HCT116 (cell line): ENCODE measurements at regions not wholly inside any gene's neighbourhood (a gene's known extent, or its start where the extent isn't known, plus 50 kb on each side); places are given as distances from the start of the nearest gene placed in this dataset.

Experiments
- ATAC-seq: fragments of 200-7000 bp; cut with Tn5 transposase; 2 replicates; pipeline ENCODE4 v1.9.1; 2020; ENCODE audit warnings: mild to moderate bottlenecking, moderate library complexity
- BruUV-seq: library from RNA; stranded (reverse); fragments of 400-500 nt; replicated peaks from 2 replicates; lab custom pipeline; 2021; lab: Mats Ljungman, UMichigan
- CTCF ChIA-PET: fragments of 300-600 bp; sonication (Branson Sonifier 250); formaldehyde crosslinking; loops from one replicate; lab custom pipeline; 2021; ENCODE audit warnings: antibody characterized with exemption; lab: Charles Lee
- POLR2A ChIA-PET: fragments of 300-600, 350-600 bp; sonication (Branson Sonifier 250); formaldehyde crosslinking; loops from one replicate; lab custom pipeline; 2021; ENCODE audit warnings: antibody characterized with exemption; lab: Charles Lee
- RAD21 ChIA-PET, 2 experiments: fragments of 300-600 bp; sonication (Branson Sonifier 250); formaldehyde crosslinking; loops; one replicate each; lab custom pipeline; 2023; ENCODE audit warnings: low total read pairs in 2 of 2; ENCODE audit not compliant: uncharacterized antibody in 2 of 2, unreplicated experiment in 2 of 2, low non-redundant PET in 1 of 2; lab: Charles Lee
- DNase-seq: peaks from one replicate; pipeline ENCODE4 v3.0.0-alpha.2; 2010; ENCODE audit warnings: low read depth, low spot score
- H2AFZ ChIP-seq: fragments of 200-600 bp; shearing (Covaris generic), sonication (generic); 2 replicates; pipeline ENCODE4 v1.6.1; 2017; ENCODE audit warnings: low read depth, mixed run types, mixed read lengths, antibody characterized with exemption, low read length; ENCODE audit not compliant: poor library complexity, severe bottlenecking
- H3K27ac ChIP-seq: 2 replicates; pipeline ENCODE4 v1.5.1; 2012; ENCODE audit warnings: low read depth, low read length
- H3K27me3 ChIP-seq: fragments of 200-600 bp; sonication (generic); 2 replicates; pipeline ENCODE4 v1.6.1; 2016; ENCODE audit warnings: mixed run types, low read length, mixed read lengths; ENCODE audit not compliant: insufficient read depth
- H3K36me3 ChIP-seq, 2 experiments: fragments of 200-500 bp in 1 of 2; fragments of 200-600 bp in 1 of 2; sonication (Bioruptor generic) in 1 of 2; sonication (generic) in 1 of 2; 2 replicates each; pipeline versions ENCODE4 v1.5.1 to v1.6.1; 2014 to 2016; ENCODE audit warnings: low read length in 2 of 2, inconsistent platforms in 1 of 2, mixed read lengths in 1 of 2, mixed run types in 1 of 2; ENCODE audit not compliant: insufficient read depth in 2 of 2, control insufficient read depth in 1 of 2
- H3K4me1 ChIP-seq, 2 experiments: fragments of 200-600 bp in 1 of 2; sonication (generic) in 1 of 2; 2 replicates each; pipeline versions ENCODE4 v1.5.1 to v1.6.1; 2012 to 2017; ENCODE audit warnings: low read length in 2 of 2, inconsistent platforms in 1 of 2, mild to moderate bottlenecking in 1 of 2, mixed read lengths in 1 of 2, mixed run types in 1 of 2, moderate library complexity in 1 of 2; ENCODE audit not compliant: insufficient read depth in 2 of 2, control insufficient read depth in 1 of 2
- H3K4me2 ChIP-seq: fragments of 200-600 bp; sonication (generic); 2 replicates; pipeline ENCODE4 v1.6.1; 2017; ENCODE audit warnings: mixed run types, low read length, mixed read lengths
- H3K4me3 ChIP-seq, 2 experiments: fragments of 200-600 bp in 1 of 2; sonication (generic) in 1 of 2; replicated peaks in 1 of 2; 2 replicates each; pipeline ENCODE4 v1.5.1; 2011 to 2016; ENCODE audit warnings: low read length in 2 of 2, control low read depth in 1 of 2, low read depth in 1 of 2, mild to moderate bottlenecking in 1 of 2, mixed read lengths in 1 of 2, mixed run types in 1 of 2
- H3K79me2 ChIP-seq: fragments of 200-600 bp; sonication (generic); 2 replicates; pipeline ENCODE4 v1.6.1; 2017; ENCODE audit warnings: mild to moderate bottlenecking, mixed run types, low read length, moderate library complexity, mixed read lengths; ENCODE audit not compliant: insufficient read depth
- H3K9ac ChIP-seq: fragments of 200-600 bp; sonication (generic); 2 replicates; pipeline ENCODE4 v1.6.1; 2016; ENCODE audit warnings: low read length, mixed read lengths
- H3K9me2 ChIP-seq: fragments of 200-600 bp; sonication (generic), shearing (Covaris generic); 2 replicates; pipeline ENCODE4 v1.6.1; 2017; ENCODE audit warnings: mixed run types, mild to moderate bottlenecking, moderate library complexity; ENCODE audit not compliant: insufficient read depth
- H3K9me3 ChIP-seq, 2 experiments: fragments of 200-500 bp in 1 of 2; fragments of 200-600 bp in 1 of 2; sonication (Bioruptor generic) in 1 of 2; sonication (generic) in 1 of 2; 2 replicates each; pipeline ENCODE4 v1.6.1; 2014 to 2017; ENCODE audit warnings: low read length in 2 of 2, mixed read lengths in 2 of 2, inconsistent platforms in 1 of 2, low read depth in 1 of 2, mild to moderate bottlenecking in 1 of 2, mixed run types in 1 of 2, moderate library complexity in 1 of 2; ENCODE audit not compliant: control insufficient read depth in 1 of 2, insufficient read depth in 1 of 2
- H4K20me1 ChIP-seq: fragments of 200-600 bp; sonication (generic), shearing (Covaris generic); 2 replicates; pipeline ENCODE4 v1.6.1; 2017; ENCODE audit warnings: mixed run types, mild to moderate bottlenecking, moderate library complexity; ENCODE audit not compliant: insufficient read depth
- ELF1 ChIP-seq: IDR thresholded peaks from 2 replicates; pipeline ENCODE4 v1.6.1; 2012; ENCODE audit warnings: low read depth, borderline replicate concordance
- EZH2phosphoT487 ChIP-seq: fragments of 200-600 bp; IDR thresholded peaks from 2 replicates; pipeline ENCODE4 v1.6.1; 2018; ENCODE audit warnings: antibody characterized with exemption, borderline replicate concordance
- SIN3A ChIP-seq: IDR thresholded peaks from 2 replicates; pipeline ENCODE4 v1.6.1; 2012; ENCODE audit warnings: low read depth
- SP1 ChIP-seq: IDR thresholded peaks from 2 replicates; pipeline ENCODE4 v1.6.1; 2012; ENCODE audit warnings: low read depth
- SRF ChIP-seq: IDR thresholded peaks from 2 replicates; pipeline ENCODE4 v1.6.1; 2012; ENCODE audit warnings: low read depth
- TCF7L2 ChIP-seq: IDR thresholded peaks from 2 replicates; pipeline ENCODE4 v1.7.0; 2011; ENCODE audit warnings: borderline replicate concordance, inconsistent platforms; ENCODE audit not compliant: insufficient read depth, insufficient read length; ENCODE audit errors: extremely low read depth
- ZFX ChIP-seq: fragments of 450-650 bp; IDR thresholded peaks from 2 replicates; pipeline ENCODE4 v1.6.1; 2017
- ZNF274 ChIP-seq: fragments of 200-500 bp; sonication (Bioruptor generic); IDR thresholded peaks from 2 replicates; pipeline ENCODE4 v1.6.1; 2014; ENCODE audit warnings: mild to moderate bottlenecking, low read depth, low read length, inconsistent platforms
- intact Hi-C: fragments of 100-400 bp; cut with micrococcal nuclease; formaldehyde crosslinking; loops from 2 replicates; pipeline ENCODE4 v1.10.0; 2022
- TF ChIP-seq, protein P1 (sequence below): IDR thresholded peaks from 2 replicates; pipeline ENCODE4 v1.6.1; 2012
- TF ChIP-seq, protein P2 (sequence below): IDR thresholded peaks from 2 replicates; pipeline ENCODE4 v1.6.1; 2011; ENCODE audit warnings: mild to moderate bottlenecking, low read length, moderate library complexity; ENCODE audit not compliant: insufficient replicate concordance; ENCODE audit errors: extremely low read depth

- Histone ChIP-seq H3K4me1 (no peaks in the 10 kb centered on the region), H3K9me2 (no peaks in the 10 kb centered on the region), H3K27ac (no peak overlapping the region), H3K4me3 (no peak overlapping the region), H3K9ac (no peak overlapping the region), H3K9me3 (no peaks in the 10 kb centered on the region), H3K79me2 (no peaks in the 10 kb centered on the region), H3K36me3 (no peaks in the 10 kb centered on the region), H4K20me1 (no peaks in the 10 kb centered on the region), H3K27me3 (no peaks in the 10 kb centered on the region), H2AFZ (no peak overlapping the region), H3K4me2 (no peak overlapping the region)
- intact Hi-C loops = no loop called here
- ATAC-seq = no peak
- DNase-seq = no peak
- RAD21 ChIA-PET = no interaction called here
- POLR2A ChIA-PET = no interaction called here
- TF ChIP-seq SP1 (no peak), TCF7L2 (no peak), SRF (no peak)
- CTCF ChIA-PET = no interaction called here
- no TSS peak for BruUV-seq
Observed at GRCh38 chr3:81300324-81300927, 461.0 kb downstream of the GBE1 start.

DNA sequence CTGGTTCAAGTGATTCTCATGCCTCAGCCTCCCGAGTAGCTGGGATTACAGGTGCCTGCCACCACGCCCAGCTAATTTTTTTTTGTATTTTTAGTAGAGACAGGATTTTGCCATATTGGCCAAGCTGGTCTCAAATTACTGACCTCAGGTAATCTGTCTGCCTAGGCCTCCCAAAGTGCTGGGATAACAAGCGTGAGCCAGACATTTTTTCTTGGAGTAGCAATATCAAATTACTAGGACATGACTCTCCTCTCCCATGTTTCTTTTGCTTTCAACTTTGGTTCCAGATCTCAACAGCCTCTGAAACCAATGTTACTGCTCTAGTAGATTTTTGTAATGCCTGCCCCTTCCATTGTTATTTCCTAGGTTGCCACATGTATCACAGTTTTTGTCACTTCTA is 462.0 kb downstream of the GBE1 start:
- intact Hi-C loops = no loop called here
- Histone ChIP-seq H3K9me3 (no peaks in the 10 kb centered on the region), H3K4me1 (no peaks in the 10 kb centered on the region), H3K27ac (no peak overlapping the region), H3K9ac (no peak overlapping the region), H3K4me2 (no peak overlapping the region), H3K27me3 (no peaks in the 10 kb centered on the region), H3K4me3 (no peak overlapping the region), H4K20me1 (no peaks in the 10 kb centered on the region), H3K9me2 (no peaks in the 10 kb centered on the region), H3K79me2 (no peaks in the 10 kb centered on the region), H2AFZ (no peak overlapping the region), H3K36me3 (no peaks in the 10 kb centered on the region)
- ChIA-PET POLR2A (no interaction called here), CTCF (no interaction called here), RAD21 (no interaction called here)
- ATAC-seq = no peak
- DNase-seq = no peak
- TF ChIP-seq ZNF274 (no peak), TCF7L2 (no peak), EZH2phosphoT487 (no peak), SP1 (no peak), ELF1 (no peak), SIN3A (no peak), ZFX (no peak)
- TF ChIP-seq, protein P1, sequence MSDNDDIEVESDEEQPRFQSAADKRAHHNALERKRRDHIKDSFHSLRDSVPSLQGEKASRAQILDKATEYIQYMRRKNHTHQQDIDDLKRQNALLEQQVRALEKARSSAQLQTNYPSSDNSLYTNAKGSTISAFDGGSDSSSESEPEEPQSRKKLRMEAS = no peak
- TF ChIP-seq, protein P2, sequence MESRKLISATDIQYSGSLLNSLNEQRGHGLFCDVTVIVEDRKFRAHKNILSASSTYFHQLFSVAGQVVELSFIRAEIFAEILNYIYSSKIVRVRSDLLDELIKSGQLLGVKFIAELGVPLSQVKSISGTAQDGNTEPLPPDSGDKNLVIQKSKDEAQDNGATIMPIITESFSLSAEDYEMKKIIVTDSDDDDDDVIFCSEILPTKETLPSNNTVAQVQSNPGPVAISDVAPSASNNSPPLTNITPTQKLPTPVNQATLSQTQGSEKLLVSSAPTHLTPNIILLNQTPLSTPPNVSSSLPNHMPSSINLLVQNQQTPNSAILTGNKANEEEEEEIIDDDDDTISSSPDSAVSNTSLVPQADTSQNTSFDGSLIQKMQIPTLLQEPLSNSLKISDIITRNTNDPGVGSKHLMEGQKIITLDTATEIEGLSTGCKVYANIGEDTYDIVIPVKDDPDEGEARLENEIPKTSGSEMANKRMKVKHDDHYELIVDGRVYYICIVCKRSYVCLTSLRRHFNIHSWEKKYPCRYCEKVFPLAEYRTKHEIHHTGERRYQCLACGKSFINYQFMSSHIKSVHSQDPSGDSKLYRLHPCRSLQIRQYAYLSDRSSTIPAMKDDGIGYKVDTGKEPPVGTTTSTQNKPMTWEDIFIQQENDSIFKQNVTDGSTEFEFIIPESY = no peak
- BruUV-seq = no TSS peak
